Testis (tissue), 2 donors: ENCODE measurements at regions not wholly inside any gene's neighbourhood (a gene's known extent, or its start where the extent isn't known, plus 50 kb on each side); places are given as distances from the start of the nearest gene placed in this dataset.

Experiments used
- DNase-seq: peaks from one replicate; pipeline ENCODE4 v3.0.0-alpha.2; 2019
- H3K27ac ChIP-seq, 2 donors: fragments of 200-600 bp; sonication (generic); one replicate each; pipeline ENCODE4 v1.5.1; 2019
- H3K27me3 ChIP-seq: fragments of 200-600 bp; sonication (generic); one replicate; pipeline ENCODE4 v1.5.1; 2019
- H3K36me3 ChIP-seq: fragments of 200-600 bp; sonication (generic); one replicate; pipeline ENCODE4 v1.5.1; 2017; ENCODE audit warnings: low read depth; ENCODE audit errors: missing control alignments
- H3K4me1 ChIP-seq: fragments of 200-600 bp; sonication (generic); one replicate; pipeline ENCODE4 v1.5.1; 2019
- H3K4me3 ChIP-seq, 2 donors: fragments of 200-600 bp; sonication (generic); one replicate each; pipeline ENCODE4 v1.5.1; 2017 to 2019
- H3K9me3 ChIP-seq: fragments of 200-600 bp; sonication (generic); one replicate; pipeline ENCODE4 v1.5.1; 2017
- CTCF ChIP-seq, 3 experiments: fragments of 450-650 bp in 2 of 3; fragments of 200-600 bp in 1 of 3; sonication (generic) in 1 of 3; IDR thresholded peaks; one replicate each; pipeline ENCODE4 v1.5.1; 2016 to 2019; ENCODE audit warnings: antibody characterized with exemption in 3 of 3, mild to moderate bottlenecking in 2 of 3, moderate library complexity in 1 of 3
- POLR2A ChIP-seq: fragments of 450-650 bp; IDR thresholded peaks from one replicate; pipeline ENCODE4 v1.6.1; 2017; ENCODE audit warnings: antibody characterized with exemption, mild to moderate bottlenecking, moderate library complexity
- WGBS, 2 donors: methylation state at CpG; one replicate each; pipeline ENCODE4 v1.1.5; 2018; 5-methylcytosine and 5-hydroxymethylcytosine counted together
- intact Hi-C: fragments of 100-400 bp; cut with DNase I; formaldehyde crosslinking; loops from one replicate; pipeline ENCODE4 v1.15.1; 2023; ENCODE audit warnings: low total_unique reads

GRCh38 chr4:27358269-27358668, 497.6 kb downstream of the STIM2 start:
- TF ChIP-seq CTCF (IDR thresholded peaks at IDR 0.05) (no peak), POLR2A (no peak)
- no peak for DNase-seq
- no peaks in the 10 kb centered on the region for H3K27me3 ChIP-seq
- no peak overlapping the region for H3K27ac ChIP-seq
- no peak overlapping the region for H3K4me3 ChIP-seq
- WGBS, 2 donors: 73 to 77% methylated on average over 2 of the region's 2 CpGs
- H3K36me3 ChIP-seq: no peaks in the 10 kb centered on the region
- no peaks in the 10 kb centered on the region for H3K4me1 ChIP-seq
- intact Hi-C loops: no loop called here
- no peaks in the 10 kb centered on the region for H3K9me3 ChIP-seq

- H3K4me1 ChIP-seq: no peaks in the 10 kb centered on the region
- H3K9me3 ChIP-seq: no peaks in the 10 kb centered on the region
- no peak for DNase-seq
- H3K4me3 ChIP-seq: no peak overlapping the region
- no peaks in the 10 kb centered on the region for H3K27me3 ChIP-seq
- 80 to 89% methylated on average over 1 of the region's 1 CpG for WGBS, 2 donors
- no peaks in the 10 kb centered on the region for H3K36me3 ChIP-seq
- H3K27ac ChIP-seq: no peak overlapping the region
- intact Hi-C loops: no loop called here
- TF ChIP-seq POLR2A: no peak
- TF ChIP-seq CTCF (IDR thresholded peaks at IDR 0.05): no peak
Measured at GRCh38 chr4:27360131-27360530, 499.5 kb downstream of the STIM2 start.

- TF ChIP-seq CTCF (IDR thresholded peaks at IDR 0.05): no peak
- TF ChIP-seq POLR2A: no peak
- H3K4me3 ChIP-seq: no peak overlapping the region
- intact Hi-C loops: no loop called here
- H3K27ac ChIP-seq: no peak overlapping the region
- H3K27me3 ChIP-seq: no peaks in the 10 kb centered on the region
- no peaks in the 10 kb centered on the region for H3K9me3 ChIP-seq
- no peaks in the 10 kb centered on the region for H3K4me1 ChIP-seq
- H3K36me3 ChIP-seq: no peaks in the 10 kb centered on the region
- no peak for DNase-seq
- 36 to 42% methylated on average over 7 of the region's 7 CpGs for WGBS, 2 donors
Measured at GRCh38 chr4:27360790-27361267, 500.2 kb downstream of the STIM2 start.

GRCh38 chr4:27364509-27364908, 503.9 kb downstream of the STIM2 start:
- intact Hi-C loops: no loop called here
- no peak overlapping the region for H3K4me3 ChIP-seq
- H3K4me1 ChIP-seq: no peaks in the 10 kb centered on the region
- no peaks in the 10 kb centered on the region for H3K9me3 ChIP-seq
- H3K27me3 ChIP-seq: no peaks in the 10 kb centered on the region
- no peak overlapping the region for H3K27ac ChIP-seq
- WGBS, 2 donors: 83 to 94% methylated on average over 6 of the region's 6 CpGs
- H3K36me3 ChIP-seq: no peaks in the 10 kb centered on the region
- TF ChIP-seq POLR2A (no peak), CTCF (IDR thresholded peaks at IDR 0.05) (no peak)
- no peak for DNase-seq

DNA sequence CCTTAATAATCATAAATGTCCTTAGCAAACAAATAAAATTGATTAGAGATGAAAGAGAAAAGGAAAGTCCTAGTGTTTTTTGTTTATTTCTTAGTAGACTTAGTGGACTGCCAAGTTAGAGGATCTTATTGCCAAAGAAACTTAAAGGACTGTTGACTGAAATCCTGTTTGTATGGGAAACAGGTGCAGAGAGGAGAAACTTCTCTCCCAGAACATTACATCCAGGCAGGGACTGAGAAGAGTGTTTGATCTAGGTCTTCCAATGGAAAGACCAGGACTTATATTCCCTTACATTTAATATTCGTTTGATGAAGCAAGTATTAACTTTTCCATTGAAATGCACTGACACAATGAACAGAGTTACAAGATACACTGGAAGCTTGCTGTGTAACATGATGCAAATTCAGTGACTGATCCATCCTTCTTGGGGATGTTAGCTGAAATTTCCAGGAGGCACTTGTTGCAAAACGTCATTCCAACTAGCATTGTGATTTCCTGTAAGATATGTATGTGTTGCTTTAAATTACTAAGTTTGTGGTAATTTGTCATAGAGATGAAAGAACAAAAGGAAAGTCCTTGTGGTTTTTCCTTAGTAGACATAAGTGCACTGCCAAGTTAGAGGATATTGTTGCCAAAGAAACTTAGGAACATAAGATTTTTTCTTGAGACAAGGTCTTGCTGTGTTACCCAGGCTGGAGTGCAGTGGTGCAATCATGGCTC, 505.6 kb downstream of the STIM2 start:
- no peak for TF ChIP-seq CTCF (IDR thresholded peaks at IDR 0.05)
- TF ChIP-seq POLR2A: no peak
- Histone ChIP-seq H3K36me3 (no peaks in the 10 kb centered on the region), H3K4me3 (no peak overlapping the region), H3K4me1 (no peaks in the 10 kb centered on the region), H3K9me3 (no peaks in the 10 kb centered on the region), H3K27me3 (no peaks in the 10 kb centered on the region), H3K27ac (no peak overlapping the region)
- intact Hi-C loops: no loop called here
- no peak for DNase-seq
- WGBS, 2 donors: 33 to 35% methylated on average over 2 of the region's 2 CpGs
